Endothelial cell of umbilical vein (primary cell): ENCODE measurements at regions not wholly inside any gene's neighbourhood (a gene's known extent, or its start where the extent isn't known, plus 50 kb on each side); places are given as distances from the start of the nearest gene placed in this dataset.

Experiments used
- BruUV-seq: library from RNA; stranded (reverse); fragments of 400-500 nt; replicated peaks from 2 replicates; lab custom pipeline; 2021; lab: Mats Ljungman, UMichigan
- CTCF ChIA-PET: fragments of 300-600, 350-600 bp; sonication (Branson Sonifier 250); formaldehyde crosslinking; loops from one replicate; lab custom pipeline; 2021; ENCODE audit warnings: antibody characterized with exemption, inconsistent platforms; lab: Charles Lee
- POLR2A ChIA-PET: fragments of 300-600, 350-600 bp; sonication (Branson Sonifier 250); formaldehyde crosslinking; loops from one replicate; lab custom pipeline; 2021; ENCODE audit warnings: antibody characterized with exemption, inconsistent platforms; lab: Charles Lee
- DNase-seq: peaks from one replicate; pipeline ENCODE4 v3.0.0-alpha.2; 2011; ENCODE audit warnings: low read depth, low spot score
- FAIRE-seq: peaks from 2 replicates; lab custom pipeline; 2011; peaks lifted over from hg19 to GRCh38; lab: Jason Lieb, UNC
- H2AFZ ChIP-seq: 2 replicates; pipeline ENCODE4 v1.6.0; 2012; ENCODE audit warnings: low read depth, low read length, control low read depth, inconsistent platforms
- H3K27ac ChIP-seq: 2 replicates; pipeline ENCODE4 v1.5.1; 2011; ENCODE audit warnings: low read depth, mild to moderate bottlenecking, control low read depth, low read length, moderate library complexity; ENCODE audit not compliant: insufficient read depth
- H3K27me3 ChIP-seq, 2 experiments: 2 replicates each; pipeline versions ENCODE4 v1.6.0 to v1.6.1; 2011; ENCODE audit warnings: low read length in 2 of 2, mixed read lengths in 1 of 2; ENCODE audit not compliant: control insufficient read depth in 2 of 2, insufficient read depth in 2 of 2
- H3K36me3 ChIP-seq, 2 experiments: 2 replicates in 1 of 2; 3 replicates in 1 of 2; pipeline ENCODE4 v1.5.1; 2011; ENCODE audit warnings: low read length in 2 of 2, mild to moderate bottlenecking in 1 of 2, moderate library complexity in 1 of 2; ENCODE audit not compliant: control insufficient read depth in 2 of 2, insufficient read depth in 2 of 2; ENCODE audit errors: extremely low read depth in 1 of 2
- H3K4me1 ChIP-seq: 3 replicates; pipeline ENCODE4 v1.5.1; 2011; ENCODE audit warnings: mild to moderate bottlenecking, low read length; ENCODE audit not compliant: control insufficient read depth, insufficient read depth; ENCODE audit errors: extremely low read depth
- H3K4me2 ChIP-seq: 2 replicates; pipeline ENCODE4 v1.6.1; 2011; ENCODE audit warnings: low read length, control low read depth, mixed read lengths; ENCODE audit not compliant: insufficient read depth
- H3K4me3 ChIP-seq, 3 experiments: fragments of 200-600 bp in 1 of 3; sonication (generic), shearing (Covaris generic) in 1 of 3; replicated peaks in 1 of 3; 2 replicates each; pipeline ENCODE4 v1.5.1; 2011 to 2016; ENCODE audit warnings: control low read depth in 3 of 3, low read length in 3 of 3, mild to moderate bottlenecking in 2 of 3, inconsistent platforms in 1 of 3, low read depth in 1 of 3, moderate library complexity in 1 of 3; ENCODE audit not compliant: insufficient read depth in 1 of 3
- H3K79me2 ChIP-seq: 2 replicates; pipeline ENCODE4 v1.6.0; 2012; ENCODE audit warnings: low read length, inconsistent platforms; ENCODE audit not compliant: control insufficient read depth, insufficient read depth
- H3K9ac ChIP-seq: replicated peaks from 2 replicates; pipeline ENCODE3; 2011; ENCODE audit warnings: low read length, control low read depth; ENCODE audit not compliant: insufficient read depth; ENCODE audit errors: extremely low read depth
- H3K9me1 ChIP-seq: replicated peaks from 3 replicates; pipeline ENCODE4 v1.6.0; 2011; ENCODE audit warnings: mild to moderate bottlenecking, low read length; ENCODE audit not compliant: control insufficient read depth, insufficient read depth; ENCODE audit errors: extremely low read depth
- H3K9me3 ChIP-seq: replicated peaks from 2 replicates; pipeline ENCODE4 v1.5.1; 2012; ENCODE audit warnings: low read length, inconsistent platforms; ENCODE audit not compliant: control insufficient read depth, insufficient read depth
- H4K20me1 ChIP-seq: replicated peaks from 2 replicates; pipeline ENCODE3; 2011; ENCODE audit warnings: mild to moderate bottlenecking, low read length; ENCODE audit not compliant: control insufficient read depth, insufficient read depth; ENCODE audit errors: extremely low read depth
- CTCF ChIP-seq, 2 donors: IDR thresholded peaks; 1 replicate in 1 of 2; 2 replicates in 1 of 2; pipeline ENCODE4 v1.5.1; 2011; ENCODE audit warnings: low read length in 2 of 2, mild to moderate bottlenecking in 2 of 2, moderate library complexity in 2 of 2, control low read depth in 1 of 2, inconsistent platforms in 1 of 2, low read depth in 1 of 2; ENCODE audit not compliant: insufficient read depth in 1 of 2; ENCODE audit errors: extremely low read depth in 1 of 2
- FOS ChIP-seq: IDR thresholded peaks from 2 replicates; pipeline ENCODE4 v1.6.1; 2011; ENCODE audit warnings: mild to moderate bottlenecking, low read length, moderate library complexity, borderline replicate concordance; ENCODE audit not compliant: insufficient read depth
- GATA2 ChIP-seq: IDR thresholded peaks from 2 replicates; pipeline ENCODE4 v1.7.0; 2011; ENCODE audit warnings: low read depth, mild to moderate bottlenecking, moderate library complexity, mixed read lengths, low read length; ENCODE audit not compliant: insufficient read length, insufficient read depth
- JUN ChIP-seq: IDR thresholded peaks from 2 replicates; pipeline ENCODE4 v1.6.1; 2011; ENCODE audit warnings: borderline replicate concordance, low read depth; ENCODE audit not compliant: insufficient read length, insufficient read depth
- MYC ChIP-seq: IDR thresholded peaks from one replicate; pipeline ENCODE4 v1.6.1; 2011; ENCODE audit warnings: mild to moderate bottlenecking, low read depth, low read length
- POLR2A ChIP-seq: IDR thresholded peaks from 2 replicates; pipeline ENCODE4 v1.6.1; 2012; ENCODE audit warnings: low read depth, mild to moderate bottlenecking, control low read depth, low read length
- dilution Hi-C: fragments of 300-500 bp; cut with MboI; formaldehyde crosslinking; loops from one replicate; pipeline ENCODE4 v1.15.0; 2019; ENCODE audit warnings: low sequenced_read_pairs; ENCODE audit not compliant: extremely low pct_ligation_motif_present
- intact Hi-C: fragments of 100-400 bp; cut with micrococcal nuclease; formaldehyde crosslinking; loops from one replicate; pipeline ENCODE4 v1.10.0; 2022

DNA sequence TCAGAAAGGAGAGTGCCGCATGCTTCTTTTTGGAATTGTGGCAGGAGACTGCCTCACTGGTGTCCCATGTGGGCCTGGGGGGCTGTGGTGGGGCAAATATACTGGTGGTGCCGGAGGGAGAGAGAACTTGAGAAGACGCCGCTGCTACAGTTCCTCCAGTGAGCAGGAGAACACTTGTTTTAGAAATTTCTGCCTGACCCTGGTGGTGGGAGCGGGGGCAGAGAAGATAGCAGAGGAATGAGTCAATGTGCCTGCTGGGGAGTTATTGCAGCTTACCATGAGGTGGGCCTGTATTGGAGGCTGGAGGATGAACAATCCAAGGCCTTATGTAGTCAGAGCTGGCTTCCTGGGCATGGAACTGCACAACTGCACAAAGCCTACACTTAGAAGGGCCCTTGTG is 211.8 kb downstream of the SNAPC1 start:
- no TSS peak for BruUV-seq
- Histone ChIP-seq H3K27me3 (peaks cover 0 to 1% of the 10 kb centered on the region in 2 experiments), H3K4me2 (no peak overlapping the region), H3K79me2 (no peaks in the 10 kb centered on the region), H3K27ac (no peak overlapping the region), H3K36me3 (no peaks in the 10 kb centered on the region), H3K4me3 (no peak overlapping the region), H3K9ac (no peak overlapping the region), H3K4me1 (no peaks in the 10 kb centered on the region), H3K9me3 (no peaks in the 10 kb centered on the region), H2AFZ (no peak overlapping the region), H4K20me1 (no peaks in the 10 kb centered on the region), H3K9me1 (no peaks in the 10 kb centered on the region)
- dilution Hi-C loops (no loop called here), intact Hi-C loops (no loop called here)
- DNase-seq, result no peak
- TF ChIP-seq POLR2A (no peak), GATA2 (no peak)
- ChIA-PET CTCF (no interaction called here), POLR2A (no interaction called here)
- no peak for FAIRE-seq

DNA sequence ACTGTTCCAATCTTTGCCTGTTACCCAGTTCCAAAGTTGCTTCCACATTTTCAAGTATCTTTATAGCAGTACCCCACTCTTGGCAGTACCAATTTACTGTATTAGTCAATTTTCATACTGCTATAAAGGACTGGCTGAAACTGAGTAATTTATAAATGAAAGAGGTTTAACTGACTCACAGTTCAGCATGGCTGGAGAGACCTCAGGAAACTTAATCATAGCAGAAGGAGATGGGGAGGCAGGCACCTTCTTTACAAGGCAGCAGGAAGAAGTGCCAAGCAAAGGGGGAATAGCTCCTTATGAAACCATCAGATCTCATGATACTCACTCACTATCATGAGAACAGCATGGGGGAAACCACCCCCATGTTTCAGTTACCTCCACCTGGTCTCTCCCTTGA is 215.0 kb downstream of the SNAPC1 start:
- TF ChIP-seq GATA2, result no peak
- no peak for TF ChIP-seq MYC
- TF ChIP-seq CTCF (IDR thresholded peaks at IDR 0.05; ENCODE audit: extremely low read depth in 1 of 2, insufficient read depth in 1 of 2, low read depth in 1 of 2, low read length in 2 of 2), result no peak
- no peak for TF ChIP-seq JUN
- no peak for TF ChIP-seq FOS
- intact Hi-C loops, result no loop called here
- Histone ChIP-seq H3K4me1 (no peaks in the 10 kb centered on the region), H4K20me1 (no peaks in the 10 kb centered on the region), H3K36me3 (no peaks in the 10 kb centered on the region), H3K4me3 (no peak overlapping the region), H3K9ac (no peak overlapping the region), H3K27ac (no peak overlapping the region), H3K79me2 (no peaks in the 10 kb centered on the region), H3K9me1 (no peaks in the 10 kb centered on the region), H3K27me3 (peaks cover 0 to 4% of the 10 kb centered on the region in 2 experiments), H2AFZ (no peak overlapping the region), H3K4me2 (no peak overlapping the region), H3K9me3 (no peaks in the 10 kb centered on the region)
- dilution Hi-C loops, result no loop called here
- BruUV-seq, result no TSS peak
- POLR2A ChIA-PET, result no interaction called here
- no peak for FAIRE-seq
- DNase-seq, result no peak
- CTCF ChIA-PET, result no interaction called here
